GM23338 (cell line): ENCODE measurements at regions not wholly inside any gene's neighbourhood (a gene's known extent, or its start where the extent isn't known, plus 50 kb on each side); places are given as distances from the start of the nearest gene placed in this dataset.

ENCODE experiments used
- ATAC-seq: fragments of 200-7000 bp; cut with Tn5 transposase; 3 replicates; pipeline ENCODE4 v1.9.1; 2020
- DNase-seq: peaks from one replicate; pipeline ENCODE4 v3.0.0-alpha.2; 2015; ENCODE audit warnings: low spot score
- H2AFZ ChIP-seq: fragments of 200-600 bp; sonication (generic); 2 replicates; pipeline ENCODE4 v1.8.0; 2016; ENCODE audit warnings: antibody characterized with exemption, mild to moderate bottlenecking, moderate library complexity
- H3F3A ChIP-seq: fragments of 200-600 bp; sonication (generic); replicated peaks from 2 replicates; pipeline ENCODE4 v1.8.0; 2017; ENCODE audit warnings: antibody characterized with exemption, mixed run types, low read depth
- H3K27ac ChIP-seq: fragments of 200-600 bp; sonication (generic); 2 replicates; pipeline ENCODE4 v1.6.1; 2016; ENCODE audit warnings: low read depth
- H3K27me3 ChIP-seq: fragments of 200-600 bp; sonication (generic); 2 replicates; pipeline ENCODE4 v1.8.0; 2016; ENCODE audit warnings: mild to moderate bottlenecking, mixed run types, moderate library complexity; ENCODE audit not compliant: insufficient read depth
- H3K36me3 ChIP-seq: fragments of 200-600 bp; sonication (generic); 2 replicates; pipeline ENCODE4 v1.8.0; 2016; ENCODE audit warnings: mild to moderate bottlenecking; ENCODE audit not compliant: insufficient read depth
- H3K4me1 ChIP-seq: fragments of 200-600 bp; sonication (generic); 2 replicates; pipeline ENCODE4 v1.8.0; 2016; ENCODE audit warnings: mild to moderate bottlenecking, moderate library complexity; ENCODE audit not compliant: insufficient read depth
- H3K4me2 ChIP-seq: fragments of 200-600 bp; sonication (generic); 2 replicates; pipeline ENCODE4 v1.7.1; 2017; ENCODE audit warnings: mixed run types
- H3K4me3 ChIP-seq: fragments of 200-600 bp; sonication (generic); 2 replicates; pipeline ENCODE4 v1.6.1; 2016; ENCODE audit warnings: mixed run types
- H3K79me2 ChIP-seq: fragments of 200-600 bp; sonication (generic); replicated peaks from 2 replicates; pipeline ENCODE4 v1.8.0; 2017; ENCODE audit warnings: mild to moderate bottlenecking; ENCODE audit not compliant: insufficient read depth
- H3K9me2 ChIP-seq: fragments of 200-600 bp; sonication (generic); 2 replicates; pipeline ENCODE4 v1.8.0; 2017; ENCODE audit not compliant: insufficient read depth
- H4K20me1 ChIP-seq: fragments of 200-600 bp; sonication (generic); replicated peaks from 2 replicates; pipeline ENCODE4 v1.8.0; 2017; ENCODE audit warnings: mild to moderate bottlenecking; ENCODE audit not compliant: insufficient read depth
- H3K27ac Mint-ChIP-seq: 2 replicates; pipeline ENCODE4 v1.8.0; 2020; ENCODE audit warnings: inconsistent platforms, mild to moderate bottlenecking, moderate library complexity, mixed read lengths
- H3K27me3 Mint-ChIP-seq: 3 replicates; pipeline ENCODE4 v1.8.0; 2022; ENCODE audit warnings: low read depth, mild to moderate bottlenecking, moderate library complexity, mixed read lengths, inconsistent platforms; ENCODE audit not compliant: insufficient read depth, poor library complexity
- H3K36me3 Mint-ChIP-seq: 3 replicates; pipeline ENCODE4 v1.8.0; 2021; ENCODE audit warnings: low read depth, mild to moderate bottlenecking, inconsistent platforms, moderate library complexity, mixed read lengths
- H3K4me1 Mint-ChIP-seq: 3 replicates; pipeline ENCODE4 v1.8.0; 2020; ENCODE audit warnings: mild to moderate bottlenecking, inconsistent platforms, mixed read lengths
- H3K4me3 Mint-ChIP-seq: 3 replicates; pipeline ENCODE4 v1.8.0; 2021; ENCODE audit warnings: moderate library complexity, mild to moderate bottlenecking, inconsistent platforms, mixed read lengths
- H3K9me3 Mint-ChIP-seq: 3 replicates; pipeline ENCODE4 v1.8.0; 2020; ENCODE audit warnings: moderate library complexity, mild to moderate bottlenecking, inconsistent platforms, mixed read lengths
- CREB1 ChIP-seq: fragments of 250-450 bp; sonication (Bioruptor Pico); IDR thresholded peaks from 2 replicates; pipeline ENCODE4 v1.5.0; 2020; ENCODE audit warnings: low read depth, mild to moderate bottlenecking, moderate library complexity
- EZH2 ChIP-seq: fragments of 200-600 bp; sonication (generic); IDR thresholded peaks from one replicate; pipeline ENCODE4 v1.8.0; 2017; ENCODE audit warnings: antibody characterized with exemption, mild to moderate bottlenecking, low read depth; ENCODE audit not compliant: unreplicated experiment
- EZH2phosphoT487 ChIP-seq: fragments of 200-600 bp; sonication (generic); IDR thresholded peaks from one replicate; pipeline ENCODE4 v1.8.1; 2018; ENCODE audit warnings: antibody characterized with exemption; ENCODE audit not compliant: unreplicated experiment
- JUNB ChIP-seq: IDR thresholded peaks from one replicate; pipeline ENCODE4 v1.6.1; 2016; ENCODE audit warnings: antibody characterized with exemption; ENCODE audit not compliant: unreplicated experiment
- NANOG ChIP-seq: IDR thresholded peaks from 2 replicates; pipeline ENCODE4 v1.6.1; 2016; ENCODE audit warnings: antibody characterized with exemption, borderline replicate concordance
- ZNF114 ChIP-seq: fragments of 250-450 bp; sonication (Bioruptor Pico); IDR thresholded peaks from 2 replicates; pipeline ENCODE4 v1.5.0; 2020; ENCODE audit warnings: mild to moderate bottlenecking, moderate library complexity
- ZNF331 ChIP-seq: fragments of 250-450 bp; sonication (Bioruptor Pico); IDR thresholded peaks from 2 replicates; pipeline ENCODE4 v1.5.0; 2020; ENCODE audit warnings: low read depth, mild to moderate bottlenecking, moderate library complexity
- TF ChIP-seq, protein P1 (sequence below): IDR thresholded peaks from one replicate; pipeline ENCODE4 v1.6.1; 2018; ENCODE audit warnings: antibody characterized with exemption; ENCODE audit not compliant: unreplicated experiment
- TF ChIP-seq, protein P2 (sequence below), 2 experiments: fragments of 200-600 bp in 1 of 2; sonication (generic) in 1 of 2; conservative IDR thresholded peaks; 2 replicates each; pipeline versions ENCODE4 v1.5.1 to v1.6.1; 2016 to 2017; ENCODE audit warnings: antibody characterized with exemption in 2 of 2, low read depth in 2 of 2, mild to moderate bottlenecking in 2 of 2, moderate library complexity in 1 of 2
- TF ChIP-seq, protein P3 (sequence below): fragments of 250-450 bp; sonication (Bioruptor Pico); IDR thresholded peaks from 2 replicates; pipeline ENCODE4 v1.5.0; 2020; ENCODE audit warnings: mild to moderate bottlenecking, moderate library complexity

DNA sequence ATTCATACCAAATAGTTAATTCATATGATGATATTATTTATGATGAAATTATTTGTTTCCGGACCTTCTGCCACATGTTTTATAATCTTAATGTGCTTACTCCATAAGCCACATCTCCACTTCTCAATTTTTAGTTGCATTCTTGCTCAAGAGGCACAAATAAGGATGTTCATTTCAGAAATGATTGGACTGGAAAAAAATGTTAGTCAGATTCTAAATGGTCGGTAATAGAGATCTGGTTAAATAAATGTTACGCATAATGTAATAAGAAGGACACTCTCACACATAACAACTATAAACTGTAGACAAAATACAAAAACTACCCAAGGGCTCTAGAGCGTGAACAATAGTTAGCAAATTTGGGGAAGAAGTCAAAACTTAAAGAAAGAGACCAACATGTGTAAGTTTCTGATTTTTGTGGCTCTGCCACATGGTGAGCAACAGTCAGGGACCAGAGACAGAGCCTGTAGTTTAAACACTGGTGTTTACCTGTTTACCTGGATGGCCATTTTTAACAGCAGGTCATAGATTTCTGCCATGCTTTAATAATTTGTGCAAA, 554.3 kb upstream of the CLINT1 start:
- H2AFZ ChIP-seq = no peak overlapping the region
- no peak for ATAC-seq
- no peak overlapping the region for H3K4me3 ChIP-seq
- no peaks in the 10 kb centered on the region for H3K36me3 Mint-ChIP-seq
- H3K4me2 ChIP-seq = no peak overlapping the region
- H3F3A ChIP-seq = no peaks in the 10 kb centered on the region
- H3K36me3 ChIP-seq = no peaks in the 10 kb centered on the region
- H3K4me1 Mint-ChIP-seq = no peaks in the 10 kb centered on the region
- no peaks in the 10 kb centered on the region for H3K79me2 ChIP-seq
- no peak for TF ChIP-seq JUNB
- TF ChIP-seq ZNF114 = no peak
- TF ChIP-seq, protein P1, sequence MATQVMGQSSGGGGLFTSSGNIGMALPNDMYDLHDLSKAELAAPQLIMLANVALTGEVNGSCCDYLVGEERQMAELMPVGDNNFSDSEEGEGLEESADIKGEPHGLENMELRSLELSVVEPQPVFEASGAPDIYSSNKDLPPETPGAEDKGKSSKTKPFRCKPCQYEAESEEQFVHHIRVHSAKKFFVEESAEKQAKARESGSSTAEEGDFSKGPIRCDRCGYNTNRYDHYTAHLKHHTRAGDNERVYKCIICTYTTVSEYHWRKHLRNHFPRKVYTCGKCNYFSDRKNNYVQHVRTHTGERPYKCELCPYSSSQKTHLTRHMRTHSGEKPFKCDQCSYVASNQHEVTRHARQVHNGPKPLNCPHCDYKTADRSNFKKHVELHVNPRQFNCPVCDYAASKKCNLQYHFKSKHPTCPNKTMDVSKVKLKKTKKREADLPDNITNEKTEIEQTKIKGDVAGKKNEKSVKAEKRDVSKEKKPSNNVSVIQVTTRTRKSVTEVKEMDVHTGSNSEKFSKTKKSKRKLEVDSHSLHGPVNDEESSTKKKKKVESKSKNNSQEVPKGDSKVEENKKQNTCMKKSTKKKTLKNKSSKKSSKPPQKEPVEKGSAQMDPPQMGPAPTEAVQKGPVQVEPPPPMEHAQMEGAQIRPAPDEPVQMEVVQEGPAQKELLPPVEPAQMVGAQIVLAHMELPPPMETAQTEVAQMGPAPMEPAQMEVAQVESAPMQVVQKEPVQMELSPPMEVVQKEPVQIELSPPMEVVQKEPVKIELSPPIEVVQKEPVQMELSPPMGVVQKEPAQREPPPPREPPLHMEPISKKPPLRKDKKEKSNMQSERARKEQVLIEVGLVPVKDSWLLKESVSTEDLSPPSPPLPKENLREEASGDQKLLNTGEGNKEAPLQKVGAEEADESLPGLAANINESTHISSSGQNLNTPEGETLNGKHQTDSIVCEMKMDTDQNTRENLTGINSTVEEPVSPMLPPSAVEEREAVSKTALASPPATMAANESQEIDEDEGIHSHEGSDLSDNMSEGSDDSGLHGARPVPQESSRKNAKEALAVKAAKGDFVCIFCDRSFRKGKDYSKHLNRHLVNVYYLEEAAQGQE = no peak
- no peak for TF ChIP-seq ZNF331
- TF ChIP-seq NANOG = no peak
- TF ChIP-seq, protein P2, sequence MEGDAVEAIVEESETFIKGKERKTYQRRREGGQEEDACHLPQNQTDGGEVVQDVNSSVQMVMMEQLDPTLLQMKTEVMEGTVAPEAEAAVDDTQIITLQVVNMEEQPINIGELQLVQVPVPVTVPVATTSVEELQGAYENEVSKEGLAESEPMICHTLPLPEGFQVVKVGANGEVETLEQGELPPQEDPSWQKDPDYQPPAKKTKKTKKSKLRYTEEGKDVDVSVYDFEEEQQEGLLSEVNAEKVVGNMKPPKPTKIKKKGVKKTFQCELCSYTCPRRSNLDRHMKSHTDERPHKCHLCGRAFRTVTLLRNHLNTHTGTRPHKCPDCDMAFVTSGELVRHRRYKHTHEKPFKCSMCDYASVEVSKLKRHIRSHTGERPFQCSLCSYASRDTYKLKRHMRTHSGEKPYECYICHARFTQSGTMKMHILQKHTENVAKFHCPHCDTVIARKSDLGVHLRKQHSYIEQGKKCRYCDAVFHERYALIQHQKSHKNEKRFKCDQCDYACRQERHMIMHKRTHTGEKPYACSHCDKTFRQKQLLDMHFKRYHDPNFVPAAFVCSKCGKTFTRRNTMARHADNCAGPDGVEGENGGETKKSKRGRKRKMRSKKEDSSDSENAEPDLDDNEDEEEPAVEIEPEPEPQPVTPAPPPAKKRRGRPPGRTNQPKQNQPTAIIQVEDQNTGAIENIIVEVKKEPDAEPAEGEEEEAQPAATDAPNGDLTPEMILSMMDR (conservative IDR thresholded peaks at IDR 0.05; ENCODE audit: low read depth in 2 of 2) = no peak
- no peak for TF ChIP-seq EZH2
- TF ChIP-seq, protein P3, sequence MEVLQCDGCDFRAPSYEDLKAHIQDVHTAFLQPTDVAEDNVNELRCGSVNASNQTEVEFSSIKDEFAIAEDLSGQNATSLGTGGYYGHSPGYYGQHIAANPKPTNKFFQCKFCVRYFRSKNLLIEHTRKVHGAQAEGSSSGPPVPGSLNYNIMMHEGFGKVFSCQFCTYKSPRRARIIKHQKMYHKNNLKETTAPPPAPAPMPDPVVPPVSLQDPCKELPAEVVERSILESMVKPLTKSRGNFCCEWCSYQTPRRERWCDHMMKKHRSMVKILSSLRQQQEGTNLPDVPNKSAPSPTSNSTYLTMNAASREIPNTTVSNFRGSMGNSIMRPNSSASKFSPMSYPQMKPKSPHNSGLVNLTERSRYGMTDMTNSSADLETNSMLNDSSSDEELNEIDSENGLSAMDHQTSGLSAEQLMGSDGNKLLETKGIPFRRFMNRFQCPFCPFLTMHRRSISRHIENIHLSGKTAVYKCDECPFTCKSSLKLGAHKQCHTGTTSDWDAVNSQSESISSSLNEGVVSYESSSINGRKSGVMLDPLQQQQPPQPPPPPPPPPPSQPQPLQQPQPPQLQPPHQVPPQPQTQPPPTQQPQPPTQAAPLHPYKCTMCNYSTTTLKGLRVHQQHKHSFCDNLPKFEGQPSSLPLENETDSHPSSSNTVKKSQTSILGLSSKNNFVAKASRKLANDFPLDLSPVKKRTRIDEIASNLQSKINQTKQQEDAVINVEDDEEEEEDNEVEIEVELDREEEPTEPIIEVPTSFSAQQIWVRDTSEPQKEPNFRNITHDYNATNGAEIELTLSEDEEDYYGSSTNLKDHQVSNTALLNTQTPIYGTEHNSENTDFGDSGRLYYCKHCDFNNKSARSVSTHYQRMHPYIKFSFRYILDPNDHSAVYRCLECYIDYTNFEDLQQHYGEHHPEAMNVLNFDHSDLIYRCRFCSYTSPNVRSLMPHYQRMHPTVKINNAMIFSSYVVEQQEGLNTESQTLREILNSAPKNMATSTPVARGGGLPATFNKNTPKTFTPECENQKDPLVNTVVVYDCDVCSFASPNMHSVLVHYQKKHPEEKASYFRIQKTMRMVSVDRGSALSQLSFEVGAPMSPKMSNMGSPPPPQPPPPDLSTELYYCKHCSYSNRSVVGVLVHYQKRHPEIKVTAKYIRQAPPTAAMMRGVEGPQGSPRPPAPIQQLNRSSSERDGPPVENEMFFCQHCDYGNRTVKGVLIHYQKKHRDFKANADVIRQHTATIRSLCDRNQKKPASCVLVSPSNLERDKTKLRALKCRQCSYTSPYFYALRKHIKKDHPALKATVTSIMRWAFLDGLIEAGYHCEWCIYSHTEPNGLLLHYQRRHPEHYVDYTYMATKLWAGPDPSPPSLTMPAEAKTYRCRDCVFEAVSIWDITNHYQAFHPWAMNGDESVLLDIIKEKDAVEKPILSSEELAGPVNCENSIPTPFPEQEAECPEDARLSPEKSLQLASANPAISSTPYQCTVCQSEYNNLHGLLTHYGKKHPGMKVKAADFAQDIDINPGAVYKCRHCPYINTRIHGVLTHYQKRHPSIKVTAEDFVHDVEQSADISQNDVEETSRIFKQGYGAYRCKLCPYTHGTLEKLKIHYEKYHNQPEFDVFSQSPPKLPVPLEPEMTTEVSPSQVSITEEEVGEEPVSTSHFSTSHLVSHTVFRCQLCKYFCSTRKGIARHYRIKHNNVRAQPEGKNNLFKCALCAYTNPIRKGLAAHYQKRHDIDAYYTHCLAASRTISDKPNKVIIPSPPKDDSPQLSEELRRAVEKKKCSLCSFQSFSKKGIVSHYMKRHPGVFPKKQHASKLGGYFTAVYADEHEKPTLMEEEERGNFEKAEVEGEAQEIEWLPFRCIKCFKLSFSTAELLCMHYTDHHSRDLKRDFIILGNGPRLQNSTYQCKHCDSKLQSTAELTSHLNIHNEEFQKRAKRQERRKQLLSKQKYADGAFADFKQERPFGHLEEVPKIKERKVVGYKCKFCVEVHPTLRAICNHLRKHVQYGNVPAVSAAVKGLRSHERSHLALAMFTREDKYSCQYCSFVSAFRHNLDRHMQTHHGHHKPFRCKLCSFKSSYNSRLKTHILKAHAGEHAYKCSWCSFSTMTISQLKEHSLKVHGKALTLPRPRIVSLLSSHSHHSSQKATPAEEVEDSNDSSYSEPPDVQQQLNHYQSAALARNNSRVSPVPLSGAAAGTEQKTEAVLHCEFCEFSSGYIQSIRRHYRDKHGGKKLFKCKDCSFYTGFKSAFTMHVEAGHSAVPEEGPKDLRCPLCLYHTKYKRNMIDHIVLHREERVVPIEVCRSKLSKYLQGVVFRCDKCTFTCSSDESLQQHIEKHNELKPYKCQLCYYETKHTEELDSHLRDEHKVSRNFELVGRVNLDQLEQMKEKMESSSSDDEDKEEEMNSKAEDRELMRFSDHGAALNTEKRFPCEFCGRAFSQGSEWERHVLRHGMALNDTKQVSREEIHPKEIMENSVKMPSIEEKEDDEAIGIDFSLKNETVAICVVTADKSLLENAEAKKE = no peak
- no peak for TF ChIP-seq EZH2phosphoT487
- TF ChIP-seq CREB1 = no peak
- H3K9me2 ChIP-seq = 0 out of 2 replicates have a peak, but pooled peaks cover 7% of the 10 kb centered on the region
- DNase-seq = no peak
- H3K4me1 ChIP-seq = no peaks in the 10 kb centered on the region
- no peak overlapping the region for H3K4me3 Mint-ChIP-seq
- H3K27ac ChIP-seq = no peak overlapping the region
- H3K9me3 Mint-ChIP-seq = no peaks in the 10 kb centered on the region
- H3K27me3 ChIP-seq = no peaks in the 10 kb centered on the region
- no peaks in the 10 kb centered on the region for H3K27me3 Mint-ChIP-seq
- no peak overlapping the region for H3K27ac Mint-ChIP-seq
- no peaks in the 10 kb centered on the region for H4K20me1 ChIP-seq
